GM12891 (cell line): ENCODE measurements at regions not wholly inside any gene's neighbourhood (a gene's known extent, or its start where the extent isn't known, plus 50 kb on each side); places are given as distances from the start of the nearest gene placed in this dataset.

Experiments used
- PAX5 ChIP-seq: IDR thresholded peaks from 2 replicates; pipeline ENCODE4 v1.6.1; 2011; ENCODE audit warnings: low read length, moderate library complexity, mild to moderate bottlenecking; ENCODE audit not compliant: insufficient read depth, severe bottlenecking
- POLR2A ChIP-seq: IDR thresholded peaks from 2 replicates; pipeline ENCODE4 v1.6.1; 2011; ENCODE audit warnings: low read depth, low read length, control low read depth
- POLR2AphosphoS5 ChIP-seq: IDR thresholded peaks from 2 replicates; pipeline ENCODE4 v1.6.1; 2011; ENCODE audit warnings: low read depth, low read length, control low read depth
- SPI1 ChIP-seq: IDR thresholded peaks from 2 replicates; pipeline ENCODE4 v1.6.1; 2011; ENCODE audit warnings: low read depth, low read length, control low read depth
- TAF1 ChIP-seq: IDR thresholded peaks from 2 replicates; pipeline ENCODE4 v1.6.1; 2011; ENCODE audit warnings: low read depth, low read length, control low read depth

DNA sequence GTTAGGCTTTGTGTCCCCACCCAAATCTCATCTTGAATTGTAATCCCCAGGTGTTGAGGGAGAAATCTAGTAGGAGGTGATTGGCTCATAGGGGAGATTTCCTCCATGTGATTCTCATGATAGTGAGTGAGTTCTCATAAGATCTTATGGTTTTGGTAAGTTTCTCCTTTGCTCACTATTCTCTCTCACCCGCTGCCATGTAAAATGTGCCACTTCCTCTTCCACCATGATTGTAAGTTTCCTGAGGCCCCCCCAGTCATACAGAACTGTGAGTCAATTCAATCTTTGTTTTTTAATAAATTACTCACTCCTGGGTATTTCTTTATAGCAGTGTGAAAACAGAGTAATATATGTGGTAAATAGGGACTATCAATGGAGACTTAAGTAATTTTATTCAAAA is 434.5 kb upstream of the OLFM3 start:
- TF ChIP-seq POLR2A (no peak), POLR2AphosphoS5 (no peak), TAF1 (no peak), SPI1 (peak; percentile 60), PAX5 (no peak)
